Colonic mucosa (tissue), 4 donors: ENCODE measurements at regions not wholly inside any gene's neighbourhood (a gene's known extent, or its start where the extent isn't known, plus 50 kb on each side); places are given as distances from the start of the nearest gene placed in this dataset.
"Not testable (repeated sequence)": the region's sequence is repeated elsewhere in the genome, so short reads cannot be mapped to it uniquely, and the experiment has no call there.

Experiments
- DNase-seq: peaks from one replicate; pipeline ENCODE4 v3.0.0-alpha.2; 2020
- H3K27ac ChIP-seq: fragments of 200-600 bp; one replicate; pipeline ENCODE4 v1.8.0; 2021
- H3K27me3 ChIP-seq: fragments of 200-600 bp; one replicate; pipeline ENCODE4 v1.8.0; 2021
- H3K36me3 ChIP-seq: fragments of 200-600 bp; one replicate; pipeline ENCODE4 v1.8.0; 2021
- H3K4me1 ChIP-seq: fragments of 200-600 bp; one replicate; pipeline ENCODE4 v1.8.0; 2021; ENCODE audit warnings: mild to moderate bottlenecking
- H3K4me3 ChIP-seq: fragments of 200-600 bp; one replicate; pipeline ENCODE4 v1.8.0; 2021
- H3K9ac ChIP-seq, 2 donors: one replicate each; pipeline ENCODE4 v1.7.0; 2013; ENCODE audit warnings: control low read depth in 2 of 2, low read depth in 2 of 2, low read length in 2 of 2
- H3K9me3 ChIP-seq: fragments of 200-600 bp; one replicate; pipeline ENCODE4 v1.8.0; 2021
- CTCF ChIP-seq: fragments of 200-600 bp; IDR thresholded peaks from one replicate; pipeline ENCODE4 v1.8.0; 2022; ENCODE audit warnings: antibody characterized with exemption, mild to moderate bottlenecking
- intact Hi-C: fragments of 100-400 bp; cut with DNase I; formaldehyde crosslinking; loops from one replicate; pipeline ENCODE4 v1.14.1; 2022
- donor health status: healthy.
- donor health status: DM: no; HTN: no; CAD: no.
- donor health status: DM: no; HTN: no; CAD: no.

DNA sequence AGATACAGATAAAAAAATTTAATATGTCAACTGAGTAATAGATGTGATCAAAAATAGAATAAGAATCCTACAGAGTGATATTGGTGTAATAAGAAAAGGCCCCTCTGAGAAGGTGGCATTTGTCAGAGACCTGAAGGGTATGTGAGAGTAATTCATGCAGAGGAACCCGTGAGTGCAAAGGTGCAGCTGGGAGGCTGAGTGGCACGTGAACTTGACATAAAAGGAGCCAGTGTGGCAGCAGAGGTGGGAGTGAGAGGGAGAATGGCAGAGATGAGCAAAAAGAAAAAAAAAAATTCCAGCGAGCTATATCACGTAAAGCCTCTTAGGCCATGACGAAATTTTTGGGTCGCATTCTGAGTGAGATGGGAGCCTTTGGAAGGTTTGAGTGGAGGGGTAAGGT, 588.9 kb downstream of the KCTD12 start:
- intact Hi-C loops = no loop called here
- Histone ChIP-seq H3K27ac (no peak overlapping the region), H3K36me3 (no peaks in the 10 kb centered on the region), H3K9me3 (no peaks in the 10 kb centered on the region), H3K4me3 (no peak overlapping the region), H3K9ac (no peak overlapping the region), H3K27me3 (no peaks in the 10 kb centered on the region), H3K4me1 (no peaks in the 10 kb centered on the region)
- no peak for TF ChIP-seq CTCF
- no peak for DNase-seq

- no peaks in the 10 kb centered on the region for H3K27me3 ChIP-seq
- H3K4me3 ChIP-seq = no peak overlapping the region
- no peak overlapping the region for H3K27ac ChIP-seq
- no peaks in the 10 kb centered on the region for H3K4me1 ChIP-seq
- DNase-seq = no peak
- H3K9ac ChIP-seq = no peak overlapping the region
- TF ChIP-seq CTCF = no peak
- intact Hi-C loops = no loop called here
- H3K36me3 ChIP-seq = no peaks in the 10 kb centered on the region
- no peaks in the 10 kb centered on the region for H3K9me3 ChIP-seq
Observed at GRCh38 chr13:76296751-76297150, 589.5 kb downstream of the KCTD12 start.

GRCh38 chr13:76295020-76295419, 591.2 kb downstream of the KCTD12 start:
- DNase-seq, H3K9me3 ChIP-seq, intact Hi-C loops, H3K27ac ChIP-seq, H3K27me3 ChIP-seq, H3K9ac ChIP-seq, H3K4me1 ChIP-seq, H3K4me3 ChIP-seq, H3K36me3 ChIP-seq: not testable (repeated sequence)

- no peak for DNase-seq
- intact Hi-C loops = no loop called here
- Histone ChIP-seq H3K4me1 (no peaks in the 10 kb centered on the region), H3K27me3 (no peaks in the 10 kb centered on the region), H3K9me3 (no peaks in the 10 kb centered on the region), H3K27ac (no peak overlapping the region), H3K9ac (no peak overlapping the region), H3K36me3 (no peaks in the 10 kb centered on the region), H3K4me3 (no peak overlapping the region)
- no peak for TF ChIP-seq CTCF
Observed at GRCh38 chr13:76293751-76294150, 592.5 kb downstream of the KCTD12 start.

DNA sequence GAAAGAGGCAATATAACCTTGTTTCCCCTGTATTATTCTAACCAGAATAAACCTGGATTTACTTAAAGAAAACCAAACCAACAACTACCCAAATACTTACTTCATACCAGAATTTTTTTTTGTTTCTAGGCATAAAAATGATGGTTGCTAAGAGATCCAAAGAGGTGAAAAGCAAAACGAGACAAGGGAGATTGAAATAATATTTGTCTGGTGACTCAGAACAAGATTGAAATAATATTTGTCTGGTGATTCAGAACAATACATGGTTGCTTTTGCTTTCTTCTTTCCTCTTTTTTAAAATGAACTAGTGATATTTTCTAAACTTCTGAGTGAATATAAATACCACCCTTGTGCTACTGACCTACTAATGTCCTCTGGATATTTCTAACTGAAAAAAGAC, 592.9 kb downstream of the KCTD12 start:
- no peak overlapping the region for H3K9ac ChIP-seq
- no peaks in the 10 kb centered on the region for H3K36me3 ChIP-seq
- H3K9me3 ChIP-seq = no peaks in the 10 kb centered on the region
- no peak for DNase-seq
- intact Hi-C loops = no loop called here
- no peak overlapping the region for H3K4me3 ChIP-seq
- no peaks in the 10 kb centered on the region for H3K27me3 ChIP-seq
- no peak for TF ChIP-seq CTCF
- no peak overlapping the region for H3K27ac ChIP-seq
- no peaks in the 10 kb centered on the region for H3K4me1 ChIP-seq

DNA sequence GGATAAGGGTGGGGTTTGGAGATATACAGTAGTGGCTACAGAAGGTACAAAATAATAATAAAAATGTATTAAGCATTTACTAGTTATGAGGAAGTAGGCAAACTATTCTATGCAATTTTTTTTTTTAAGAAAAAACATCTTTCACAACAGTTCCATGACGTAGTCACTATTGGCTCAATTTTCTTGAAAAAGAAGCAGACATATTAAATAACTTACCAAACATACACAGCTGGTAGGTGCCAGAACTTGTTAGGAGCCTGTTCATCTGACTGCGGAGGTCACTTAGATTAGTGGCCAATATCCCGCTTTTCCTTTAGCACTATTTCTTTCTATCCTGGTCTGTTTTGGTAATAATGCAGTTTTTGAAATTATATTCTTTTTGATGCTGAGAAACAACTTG, 593.5 kb downstream of the KCTD12 start:
- Histone ChIP-seq H3K27ac (no peak overlapping the region), H3K9ac (no peak overlapping the region), H3K36me3 (no peaks in the 10 kb centered on the region), H3K4me1 (no peaks in the 10 kb centered on the region), H3K27me3 (no peaks in the 10 kb centered on the region), H3K9me3 (no peaks in the 10 kb centered on the region), H3K4me3 (no peak overlapping the region)
- intact Hi-C loops = no loop called here
- no peak for TF ChIP-seq CTCF
- no peak for DNase-seq
